HepG2 (cell line): ENCODE measurements at regions not wholly inside any gene's neighbourhood (a gene's known extent, or its start where the extent isn't known, plus 50 kb on each side); places are given as distances from the start of the nearest gene placed in this dataset.

ENCODE experiments used
- KLF15 ChIP-seq: sonication (generic); formaldehyde crosslinking; IDR thresholded peaks from 2 replicates; pipeline ENCODE4 v1.8.1; 2023; ENCODE audit warnings: borderline replicate concordance, mild to moderate bottlenecking, inconsistent platforms, missing genetic modification reagents, mixed read lengths
- NR2F2 ChIP-seq: IDR thresholded peaks from 2 replicates; pipeline ENCODE4 v1.6.1; 2012; ENCODE audit warnings: low read depth, inconsistent platforms, borderline replicate concordance
- POLR2AphosphoS5 ChIP-seq: IDR thresholded peaks from 2 replicates; pipeline ENCODE4 v1.6.1; 2012; ENCODE audit warnings: low read depth, low read length
- REXO4 ChIP-seq: sonication (generic); formaldehyde crosslinking; IDR thresholded peaks from 2 replicates; pipeline ENCODE4 v1.8.0; 2022; ENCODE audit warnings: missing genetic modification reagents, mild to moderate bottlenecking, borderline replicate concordance
- SKI ChIP-seq: fragments of 450-650 bp; IDR thresholded peaks from one replicate; pipeline ENCODE4 v1.6.1; 2018; ENCODE audit warnings: mild to moderate bottlenecking; ENCODE audit not compliant: partially characterized antibody
- SOX6 ChIP-seq, 2 experiments: fragments of 450-650 bp in 1 of 2; sonication (generic) in 1 of 2; formaldehyde crosslinking in 1 of 2; IDR thresholded peaks; 2 replicates each; pipeline versions ENCODE4 v1.4.0 to v1.6.1; 2017 to 2020; ENCODE audit warnings: antibody characterized with exemption in 1 of 2, mild to moderate bottlenecking in 1 of 2, missing genetic modification reagents in 1 of 2
- TRIM24 ChIP-seq: sonication (generic); formaldehyde crosslinking; IDR thresholded peaks from 2 replicates; pipeline ENCODE4 v1.8.0; 2022; ENCODE audit warnings: mild to moderate bottlenecking, missing genetic modification reagents
- ZBTB3 ChIP-seq: sonication (generic); formaldehyde crosslinking; IDR thresholded peaks from 2 replicates; pipeline ENCODE4 v1.4.0; 2020; ENCODE audit warnings: low read depth, mild to moderate bottlenecking, moderate library complexity, missing genetic modification reagents, borderline replicate concordance
- ZNF562 ChIP-seq: sonication (generic); formaldehyde crosslinking; IDR thresholded peaks from 2 replicates; pipeline ENCODE4 v1.8.0; 2022; ENCODE audit warnings: missing genetic modification reagents, borderline replicate concordance
- ZNF619 ChIP-seq: sonication (generic); formaldehyde crosslinking; IDR thresholded peaks from 2 replicates; pipeline ENCODE4 v1.4.0; 2020; ENCODE audit warnings: mild to moderate bottlenecking, missing genetic modification reagents
- ZNF772 ChIP-seq: sonication (generic); formaldehyde crosslinking; IDR thresholded peaks from 2 replicates; pipeline ENCODE4 v1.5.0; 2020; ENCODE audit warnings: mild to moderate bottlenecking, missing genetic modification reagents
- ZSCAN30 ChIP-seq: sonication (generic); formaldehyde crosslinking; IDR thresholded peaks from 2 replicates; pipeline ENCODE4 v1.5.0; 2020; ENCODE audit warnings: mild to moderate bottlenecking, missing genetic modification reagents
- TF ChIP-seq, protein P1 (sequence below): sonication (generic); formaldehyde crosslinking; IDR thresholded peaks from 2 replicates; pipeline ENCODE4 v1.4.0; 2020; ENCODE audit warnings: missing genetic modification reagents
- TF ChIP-seq, protein P2 (sequence below): sonication (generic); formaldehyde crosslinking; IDR thresholded peaks from 2 replicates; pipeline ENCODE4 v1.5.0; 2020; ENCODE audit warnings: mild to moderate bottlenecking, missing genetic modification reagents

DNA sequence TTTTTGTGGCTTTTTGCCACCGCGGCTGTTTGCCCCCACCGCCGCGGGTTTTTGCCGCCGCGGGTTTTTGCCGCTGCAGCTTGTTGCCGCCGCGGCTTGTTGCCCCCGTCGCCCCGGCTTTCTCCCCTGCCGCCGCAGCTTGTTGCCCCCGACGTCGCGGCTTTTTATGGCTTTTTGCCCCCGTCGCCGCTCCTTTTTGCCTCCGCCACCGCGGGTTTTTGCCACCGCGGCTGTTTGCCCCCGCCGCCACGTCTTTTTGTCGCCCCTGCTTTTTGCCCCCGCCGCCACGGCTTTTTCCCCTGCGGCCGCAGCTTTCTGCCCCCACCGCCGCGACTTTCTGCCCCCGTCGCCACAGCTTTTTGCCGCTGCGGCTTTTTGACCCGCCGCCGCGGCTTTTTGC, 149.5 kb downstream of the KCNJ18 start (continued):
- TF ChIP-seq NR2F2 (no peak), SKI (no peak), ZNF772 (CRISPR knock-in tag) (no peak), ZNF562 (CRISPR knock-in tag) (no peak), ZBTB3 (CRISPR knock-in tag) (no peak), TRIM24 (CRISPR knock-in tag) (no peak), ZSCAN30 (CRISPR knock-in tag) (no peak), REXO4 (CRISPR knock-in tag) (no peak), ZNF619 (no peak), KLF15 (no peak), POLR2AphosphoS5 (no peak), SOX6 (IDR thresholded peaks at IDR 0.05) (no peak), SOX6 (CRISPR knock-in tag; IDR thresholded peaks at IDR 0.05) (no peak)
- TF ChIP-seq, protein P1, sequence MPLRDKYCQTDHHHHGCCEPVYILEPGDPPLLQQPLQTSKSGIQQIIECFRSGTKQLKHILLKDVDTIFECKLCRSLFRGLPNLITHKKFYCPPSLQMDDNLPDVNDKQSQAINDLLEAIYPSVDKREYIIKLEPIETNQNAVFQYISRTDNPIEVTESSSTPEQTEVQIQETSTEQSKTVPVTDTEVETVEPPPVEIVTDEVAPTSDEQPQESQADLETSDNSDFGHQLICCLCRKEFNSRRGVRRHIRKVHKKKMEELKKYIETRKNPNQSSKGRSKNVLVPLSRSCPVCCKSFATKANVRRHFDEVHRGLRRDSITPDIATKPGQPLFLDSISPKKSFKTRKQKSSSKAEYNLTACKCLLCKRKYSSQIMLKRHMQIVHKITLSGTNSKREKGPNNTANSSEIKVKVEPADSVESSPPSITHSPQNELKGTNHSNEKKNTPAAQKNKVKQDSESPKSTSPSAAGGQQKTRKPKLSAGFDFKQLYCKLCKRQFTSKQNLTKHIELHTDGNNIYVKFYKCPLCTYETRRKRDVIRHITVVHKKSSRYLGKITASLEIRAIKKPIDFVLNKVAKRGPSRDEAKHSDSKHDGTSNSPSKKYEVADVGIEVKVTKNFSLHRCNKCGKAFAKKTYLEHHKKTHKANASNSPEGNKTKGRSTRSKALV, result no peak
- TF ChIP-seq, protein P2, sequence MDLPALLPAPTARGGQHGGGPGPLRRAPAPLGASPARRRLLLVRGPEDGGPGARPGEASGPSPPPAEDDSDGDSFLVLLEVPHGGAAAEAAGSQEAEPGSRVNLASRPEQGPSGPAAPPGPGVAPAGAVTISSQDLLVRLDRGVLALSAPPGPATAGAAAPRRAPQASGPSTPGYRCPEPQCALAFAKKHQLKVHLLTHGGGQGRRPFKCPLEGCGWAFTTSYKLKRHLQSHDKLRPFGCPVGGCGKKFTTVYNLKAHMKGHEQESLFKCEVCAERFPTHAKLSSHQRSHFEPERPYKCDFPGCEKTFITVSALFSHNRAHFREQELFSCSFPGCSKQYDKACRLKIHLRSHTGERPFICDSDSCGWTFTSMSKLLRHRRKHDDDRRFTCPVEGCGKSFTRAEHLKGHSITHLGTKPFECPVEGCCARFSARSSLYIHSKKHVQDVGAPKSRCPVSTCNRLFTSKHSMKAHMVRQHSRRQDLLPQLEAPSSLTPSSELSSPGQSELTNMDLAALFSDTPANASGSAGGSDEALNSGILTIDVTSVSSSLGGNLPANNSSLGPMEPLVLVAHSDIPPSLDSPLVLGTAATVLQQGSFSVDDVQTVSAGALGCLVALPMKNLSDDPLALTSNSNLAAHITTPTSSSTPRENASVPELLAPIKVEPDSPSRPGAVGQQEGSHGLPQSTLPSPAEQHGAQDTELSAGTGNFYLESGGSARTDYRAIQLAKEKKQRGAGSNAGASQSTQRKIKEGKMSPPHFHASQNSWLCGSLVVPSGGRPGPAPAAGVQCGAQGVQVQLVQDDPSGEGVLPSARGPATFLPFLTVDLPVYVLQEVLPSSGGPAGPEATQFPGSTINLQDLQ (CRISPR knock-in tag), result no peak
